HG02571 (cell line): ENCODE measurements at regions not wholly inside any gene's neighbourhood (a gene's known extent, or its start where the extent isn't known, plus 50 kb on each side); places are given as distances from the start of the nearest gene placed in this dataset.

Source experiments
- ATAC-seq: cut with Tn5 transposase; IDR thresholded peaks from one replicate; pipeline ENCODE4 v1.9.1; 2021; ENCODE audit warnings: mild to moderate bottlenecking, moderate library complexity; ENCODE audit not compliant: unreplicated experiment

- ATAC-seq = no peak
Measured at GRCh38 chr16:85462714-85463611, 150.2 kb upstream of the GSE1 start.

DNA sequence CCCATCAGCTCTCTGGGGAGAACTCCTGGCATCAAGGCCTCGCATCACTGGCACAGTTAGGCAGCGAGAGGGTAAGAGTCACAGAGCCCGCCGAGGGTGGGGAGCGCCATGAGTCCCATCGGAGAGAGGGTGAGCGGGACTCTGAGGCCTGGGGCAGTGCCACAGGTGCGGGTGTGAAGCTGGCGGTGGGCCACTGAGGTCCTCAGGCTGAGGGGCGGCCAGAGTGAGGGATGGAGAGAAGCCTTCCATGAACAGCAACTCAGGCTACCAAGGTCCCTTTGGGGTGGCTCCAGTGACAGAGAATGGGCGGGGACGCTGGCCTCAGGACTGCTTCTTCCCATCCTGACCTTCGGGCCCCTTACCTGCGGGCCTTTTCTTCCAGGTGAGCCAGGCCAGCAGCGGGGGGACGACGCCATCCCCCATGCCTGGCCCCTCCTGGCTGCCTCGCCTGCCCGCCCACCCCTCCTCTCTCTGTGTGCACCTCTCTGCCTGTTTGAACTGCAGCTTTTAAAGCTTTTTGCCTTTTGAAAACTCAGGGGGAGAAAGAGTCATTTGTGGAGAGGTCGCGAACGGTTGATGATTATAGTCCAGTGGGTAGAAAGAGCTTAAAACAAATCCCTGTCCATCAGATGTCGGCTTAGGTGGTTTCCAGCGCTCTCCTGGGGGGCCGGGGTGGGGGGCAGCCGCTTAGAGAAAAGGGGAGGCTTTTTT is 149.3 kb upstream of the GSE1 start:
- no peak for ATAC-seq

DNA sequence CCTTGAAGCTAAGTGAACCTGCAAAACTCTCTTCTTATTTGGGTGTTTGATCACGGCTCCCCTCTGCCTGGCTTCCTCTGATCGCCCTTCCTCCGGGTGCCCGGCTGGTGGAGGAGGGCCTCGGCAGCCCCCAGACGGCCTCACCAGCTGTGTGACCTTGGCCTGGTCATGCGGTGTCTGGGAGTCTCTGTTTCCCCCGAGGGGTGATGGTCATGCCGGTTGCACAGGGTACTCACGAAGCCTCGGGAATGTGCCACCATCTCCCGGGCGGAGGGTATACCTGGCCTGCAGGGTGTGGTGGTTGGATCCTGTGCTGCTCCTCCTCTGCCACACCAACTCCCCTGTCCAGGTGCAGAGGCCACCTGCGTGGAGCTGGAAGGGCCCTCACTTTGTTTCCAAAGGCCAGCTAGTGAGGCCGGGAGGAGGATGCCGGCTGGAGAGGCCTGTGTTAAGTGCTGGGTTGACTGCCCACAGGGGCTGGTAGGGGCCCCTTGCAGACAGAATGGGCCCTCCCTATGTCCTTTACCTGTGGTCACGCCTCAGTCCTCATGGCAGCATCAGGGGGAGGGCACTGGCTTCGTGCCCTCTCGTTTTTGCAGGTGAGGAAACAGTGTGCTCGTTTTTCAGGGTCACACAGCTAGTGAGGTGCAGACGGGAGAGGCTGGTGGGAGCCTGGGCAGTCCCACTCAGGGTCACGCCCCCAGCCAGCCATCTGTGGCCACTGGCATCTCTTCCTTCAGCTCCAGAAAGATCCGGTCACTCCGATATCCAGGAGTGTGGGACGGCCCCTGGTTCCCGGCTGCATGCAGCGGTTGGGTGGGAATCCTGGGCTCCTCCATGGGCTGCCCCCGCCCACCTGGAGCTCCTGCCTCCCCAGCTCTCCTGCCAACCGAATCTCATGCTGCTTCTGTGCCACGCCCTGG is 148.5 kb upstream of the GSE1 start:
- no peak for ATAC-seq

DNA sequence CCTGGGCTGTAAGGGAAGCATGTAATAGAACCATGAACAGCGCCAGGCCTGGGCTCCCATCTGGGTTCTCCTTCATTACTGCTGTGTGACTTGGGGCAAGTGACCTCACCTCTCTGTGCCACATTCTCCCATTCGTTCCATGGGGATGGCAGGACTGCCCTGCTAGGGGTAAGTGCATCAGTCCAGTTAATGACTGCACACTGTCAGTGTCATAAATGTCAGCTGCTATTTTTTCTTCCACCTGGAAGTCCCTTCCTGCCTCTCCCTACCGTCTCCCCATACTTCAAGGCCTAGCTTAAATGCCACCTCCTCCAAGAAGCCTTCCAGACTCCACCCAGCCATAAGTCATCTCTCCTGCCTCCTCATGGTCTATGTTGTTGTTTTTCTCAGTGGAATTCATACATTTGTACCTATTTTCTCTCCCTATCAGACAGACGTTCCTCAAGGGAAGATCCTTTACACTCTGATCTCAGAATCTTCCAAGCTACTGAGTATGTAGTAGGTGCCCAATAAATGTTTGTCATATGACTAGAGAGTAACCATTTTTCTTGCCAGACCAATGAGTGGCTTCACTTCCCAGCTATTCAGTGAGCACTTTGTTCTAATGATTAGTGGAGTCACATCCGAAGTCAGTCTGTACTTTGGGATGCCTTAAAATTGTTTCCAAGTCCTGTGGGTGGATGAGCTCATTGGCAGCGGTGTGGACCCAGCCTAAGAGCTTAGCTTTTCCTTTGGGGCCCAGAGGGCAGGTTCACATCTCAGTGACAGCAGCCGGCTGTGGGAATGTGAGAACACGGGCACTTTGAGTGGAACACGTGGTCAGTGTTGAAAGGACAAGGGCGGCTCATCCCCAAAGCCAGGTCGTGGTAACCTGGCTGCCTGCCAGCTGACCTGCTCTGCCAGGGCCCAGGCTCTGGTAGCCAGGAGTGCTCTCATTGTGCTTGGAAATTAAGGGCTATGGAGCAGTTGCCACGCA is 147.5 kb upstream of the GSE1 start:
- ATAC-seq = no peak

- ATAC-seq = no peak
Measured at GRCh38 chr16:85466304-85466700, 146.8 kb upstream of the GSE1 start.

- no peak for ATAC-seq
Measured at GRCh38 chr16:85466989-85467388, 146.1 kb upstream of the GSE1 start.

DNA sequence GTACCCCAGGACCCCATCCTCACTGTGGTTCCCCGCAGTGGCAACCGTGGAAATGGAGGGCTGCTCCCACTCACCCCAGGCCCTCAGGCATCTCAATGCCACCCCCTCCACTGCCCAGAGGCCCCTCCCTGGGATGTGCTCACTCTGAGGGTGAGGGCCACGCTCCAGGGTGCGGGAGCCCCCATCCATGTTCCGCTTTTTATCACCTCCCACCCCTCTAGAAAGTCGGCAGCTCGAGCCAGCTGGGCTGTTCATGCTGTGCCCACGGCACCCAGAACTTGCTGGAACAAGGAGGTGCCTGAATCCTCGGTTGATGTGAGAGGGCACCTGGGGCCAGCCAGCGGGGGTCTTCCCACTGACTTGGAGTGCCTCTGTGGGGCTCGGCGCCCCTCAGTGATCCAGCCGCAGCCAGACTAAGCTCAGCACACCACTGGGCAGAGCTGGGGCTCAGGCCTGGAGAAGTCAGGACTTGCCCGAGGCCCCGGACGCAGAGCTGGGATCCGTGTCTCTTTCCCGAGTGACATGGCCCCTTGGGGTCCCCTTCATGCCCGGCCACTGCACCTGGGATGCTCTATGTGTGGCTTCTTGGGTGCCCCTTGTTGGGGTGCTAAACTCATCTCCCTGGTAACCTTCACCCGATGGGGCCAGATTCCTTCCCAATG is 143.1 kb upstream of the GSE1 start:
- ATAC-seq = no peak

GRCh38 chr16:85470873-85471272 is 142.2 kb upstream of the GSE1 start:
- ATAC-seq = no peak

DNA sequence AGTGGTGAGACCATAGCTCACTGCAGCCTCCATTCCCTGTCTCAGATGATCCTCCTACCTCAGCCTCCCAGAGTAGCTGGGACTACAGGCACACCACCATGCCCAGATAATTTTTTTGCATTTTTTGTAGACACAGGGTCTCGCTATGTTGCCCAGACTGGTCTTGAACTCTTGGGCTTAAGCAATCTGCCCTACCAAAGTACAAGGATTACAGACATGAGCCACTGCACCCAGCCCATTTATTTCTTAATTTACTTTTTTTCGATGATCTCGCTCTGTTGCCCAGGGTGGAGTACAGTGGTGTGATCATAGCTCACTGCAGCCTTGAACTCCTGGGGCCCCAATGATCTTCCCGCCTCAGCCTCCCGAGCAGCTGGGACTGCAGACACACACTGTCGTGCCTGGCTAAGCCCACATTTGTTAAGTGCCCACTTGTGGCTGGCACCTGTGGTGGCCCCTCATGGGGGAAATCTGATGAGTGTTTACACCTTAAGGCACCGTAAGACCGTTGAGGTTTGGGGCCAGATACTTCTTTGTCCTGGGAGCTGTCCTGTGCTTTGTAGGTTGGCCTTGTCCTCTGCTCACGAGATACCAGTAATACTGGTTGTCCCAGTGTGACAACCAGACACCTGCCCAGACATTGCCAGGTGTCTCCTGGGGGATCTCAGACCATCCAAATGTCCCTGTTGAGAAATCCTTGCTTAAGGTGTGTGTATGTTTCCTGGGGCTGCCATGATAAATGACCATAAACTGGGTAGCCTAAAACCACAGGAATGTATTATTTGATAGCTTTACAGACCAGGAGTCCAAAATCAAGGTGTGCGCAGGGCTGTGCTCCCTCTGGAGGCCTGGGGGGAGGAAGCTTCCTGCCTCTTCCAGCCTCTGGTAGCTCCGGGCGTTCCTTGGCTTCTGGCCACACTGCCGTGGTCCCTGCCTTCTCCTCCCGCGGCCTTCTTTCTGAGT is 141.4 kb upstream of the GSE1 start:
- ATAC-seq = no peak

GRCh38 chr16:85472514-85472913 is 140.6 kb upstream of the GSE1 start:
- no peak for ATAC-seq

DNA sequence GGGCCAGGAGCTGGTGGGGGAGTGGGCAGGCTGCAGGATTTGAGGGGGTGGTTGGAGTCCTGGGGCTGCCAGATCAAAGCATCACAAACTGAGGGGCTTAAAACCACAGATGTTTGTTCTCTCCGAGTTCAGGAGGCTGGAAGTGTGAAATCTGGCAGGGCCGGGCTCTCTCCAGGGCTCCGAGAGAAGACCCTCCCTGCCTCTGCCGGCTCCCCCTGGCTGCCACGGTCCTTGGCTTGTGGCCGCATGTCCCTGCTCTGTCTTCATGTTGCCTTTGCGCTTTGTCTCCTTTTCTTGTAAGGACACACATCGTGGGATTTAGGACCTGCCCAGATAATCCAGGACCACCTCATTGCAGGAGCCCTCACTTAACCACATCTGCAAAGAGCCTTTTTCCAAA is 139.8 kb upstream of the GSE1 start:
- no peak for ATAC-seq

DNA sequence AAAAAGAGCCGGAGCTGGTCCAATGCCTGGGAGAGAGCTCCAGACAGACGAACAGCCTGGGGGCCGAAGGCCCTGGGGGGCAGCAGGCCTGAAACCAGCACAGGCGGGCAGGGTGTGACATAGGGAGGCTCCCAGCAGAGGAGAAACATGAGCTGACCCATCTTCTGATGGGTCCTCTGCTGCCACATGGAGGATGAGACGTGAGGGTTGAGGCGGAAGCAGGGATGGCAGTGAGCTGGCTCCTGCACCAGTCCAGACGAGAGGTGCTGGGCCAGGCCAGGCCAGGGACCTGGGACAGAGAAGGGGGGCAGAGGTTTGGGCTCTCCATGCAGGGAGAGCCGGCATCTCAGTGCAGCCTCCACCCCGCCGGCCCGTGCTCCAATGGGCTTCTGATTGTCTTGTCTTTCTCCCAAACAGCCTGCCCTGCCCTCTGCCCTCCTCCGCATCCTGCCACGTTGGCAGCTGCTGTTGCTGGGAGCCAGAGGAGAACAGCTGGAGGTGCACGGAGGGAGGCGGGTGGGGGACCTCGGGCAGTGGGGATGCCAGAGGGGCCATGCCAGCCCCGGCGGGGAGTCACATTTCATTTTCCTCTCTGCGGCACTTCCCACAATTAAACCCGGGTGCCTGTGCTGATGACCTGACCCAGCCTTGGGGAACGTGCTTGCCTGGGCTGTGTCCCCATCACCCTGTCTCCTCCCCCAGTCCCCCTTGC is 139.1 kb upstream of the GSE1 start:
- no peak for ATAC-seq

GRCh38 chr16:85474621-85475217 is 138.4 kb upstream of the GSE1 start:
- ATAC-seq = no peak

- ATAC-seq = no peak
Measured at GRCh38 chr16:85475233-85475632, 137.9 kb upstream of the GSE1 start.

GRCh38 chr16:85475691-85476300 is 137.3 kb upstream of the GSE1 start:
- no peak for ATAC-seq

GRCh38 chr16:85476389-85476788 is 136.7 kb upstream of the GSE1 start:
- no peak for ATAC-seq

GRCh38 chr16:85477801-85478363 is 135.2 kb upstream of the GSE1 start:
- ATAC-seq = no peak
